HAP-1 (cell line): ENCODE measurements at regions not wholly inside any gene's neighbourhood (a gene's known extent, or its start where the extent isn't known, plus 50 kb on each side); places are given as distances from the start of the nearest gene placed in this dataset.

Experiments
- DNase-seq, 2 experiments: peaks; one replicate each; pipeline ENCODE4 v3.0.0-alpha.2; 2016 to 2020; ENCODE audit warnings: low spot score in 2 of 2
- H3K27me3 ChIP-seq: fragments of 250-450 bp; sonication (Bioruptor Pico); 2 replicates; pipeline ENCODE4 v1.5.1; 2020; ENCODE audit warnings: low read depth, mild to moderate bottlenecking, moderate library complexity
- H3K36me3 ChIP-seq: fragments of 250-450 bp; sonication (Bioruptor Pico); replicated peaks from 2 replicates; pipeline ENCODE4 v1.5.1; 2020; ENCODE audit warnings: mild to moderate bottlenecking
- H3K4me1 ChIP-seq: fragments of 250-450 bp; sonication (Bioruptor Pico); 2 replicates; pipeline ENCODE4 v1.5.1; 2020; ENCODE audit warnings: mild to moderate bottlenecking
- H3K4me3 ChIP-seq: fragments of 250-450 bp; sonication (Bioruptor Pico); 2 replicates; pipeline ENCODE4 v1.5.1; 2020; ENCODE audit warnings: mild to moderate bottlenecking, moderate library complexity
- H3K9me3 ChIP-seq: fragments of 250-450 bp; sonication (Bioruptor Pico); 2 replicates; pipeline ENCODE4 v1.5.1; 2020; ENCODE audit warnings: mild to moderate bottlenecking, moderate library complexity
- in situ Hi-C: fragments of 300-500 bp; cut with MboI; formaldehyde crosslinking; loops from 3 replicates; pipeline ENCODE4 v1.14.3; 2020; ENCODE audit warnings: low sequenced_read_pairs, inconsistent platforms, mixed read lengths

DNA sequence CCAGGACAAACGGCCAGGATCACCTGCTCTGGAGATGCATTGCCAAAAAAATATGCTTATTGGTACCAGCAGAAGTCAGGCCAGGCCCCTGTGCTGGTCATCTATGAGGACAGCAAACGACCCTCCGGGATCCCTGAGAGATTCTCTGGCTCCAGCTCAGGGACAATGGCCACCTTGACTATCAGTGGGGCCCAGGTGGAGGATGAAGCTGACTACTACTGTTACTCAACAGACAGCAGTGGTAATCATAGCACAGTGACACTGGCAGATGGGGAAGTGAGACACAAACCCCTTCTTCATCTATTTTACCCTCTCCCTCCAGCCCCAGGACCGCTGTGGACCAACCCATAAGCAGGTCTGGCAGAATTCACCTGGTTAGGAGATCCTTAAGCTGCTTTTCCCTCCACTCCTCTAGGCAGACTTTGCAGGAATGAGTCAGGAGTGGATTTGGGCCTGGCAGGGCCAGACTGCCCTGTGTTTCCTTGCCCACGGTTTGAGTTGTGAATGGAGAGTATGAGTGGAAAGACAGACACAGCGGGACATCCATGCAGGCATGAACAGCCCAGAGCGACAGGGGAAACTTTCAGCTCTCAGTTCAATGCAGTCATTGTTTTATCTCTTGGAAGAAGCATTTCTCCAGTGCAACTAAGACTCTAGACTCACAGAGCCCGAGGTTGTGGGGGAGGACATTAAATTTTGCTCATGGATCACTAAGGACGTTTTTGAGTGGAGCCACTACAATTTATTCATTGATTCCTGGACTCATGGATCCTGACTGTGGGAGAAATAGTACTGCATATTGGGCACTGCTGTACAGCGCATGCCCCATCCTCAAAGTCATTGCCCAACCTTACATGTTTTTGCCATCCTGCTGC is 75.3 kb upstream of the IGLL5 start:
- Histone ChIP-seq H3K36me3 (no peaks in the 10 kb centered on the region), H3K9me3 (no peaks in the 10 kb centered on the region), H3K4me3 (no peak overlapping the region), H3K4me1 (no peaks in the 10 kb centered on the region), H3K27me3 (peaks cover 6% of the 10 kb centered on the region; the same call in 1 of the 2 replicates)
- in situ Hi-C loops = no loop called here
- DNase-seq = no peak

DNA sequence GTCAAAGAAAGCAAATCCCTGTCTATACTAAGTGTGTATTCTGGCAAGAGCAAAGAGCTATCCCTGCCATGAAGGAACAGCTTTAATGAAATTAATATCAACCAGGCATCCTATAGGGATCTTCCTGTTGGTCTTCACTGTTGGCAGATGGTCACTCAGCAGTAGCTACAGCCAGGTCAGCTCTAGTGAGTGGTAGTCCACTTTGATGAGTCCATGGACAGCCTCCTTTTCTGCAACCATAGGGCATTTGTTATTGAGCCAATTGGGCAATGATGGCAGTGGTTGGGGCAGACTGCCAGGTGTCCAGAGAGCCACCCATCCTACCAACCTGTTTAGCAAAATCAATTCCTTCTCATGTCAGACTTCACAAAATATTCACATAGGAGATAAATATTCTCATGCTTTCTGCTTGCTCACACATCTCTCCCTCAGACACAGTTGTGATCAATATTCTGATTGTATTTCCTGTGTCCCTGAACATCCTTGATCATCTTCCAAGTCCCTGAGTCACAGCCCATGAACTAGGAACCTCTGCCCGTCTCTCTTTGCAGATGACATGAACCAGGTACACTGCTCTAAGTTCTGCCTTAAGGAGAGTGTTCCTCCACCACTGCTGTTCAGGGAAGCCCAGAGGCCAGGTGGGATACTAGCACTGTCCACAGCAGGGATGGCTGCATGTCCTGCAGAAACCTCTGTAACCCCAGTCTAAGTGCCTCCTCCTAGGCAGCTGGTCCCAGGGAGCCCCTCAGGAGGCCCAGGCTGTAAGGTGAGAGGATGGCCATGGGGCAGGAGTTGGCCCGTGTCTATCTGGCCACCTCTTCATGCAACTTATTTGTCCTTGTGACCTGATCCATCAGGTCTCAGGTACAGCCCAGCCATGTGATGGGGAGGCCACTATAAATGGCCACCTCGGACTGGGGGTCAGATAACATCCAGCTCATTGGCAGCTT is 74.2 kb upstream of the IGLL5 start:
- DNase-seq = no peak
- in situ Hi-C loops = no loop called here
- no peaks in the 10 kb centered on the region for H3K4me1 ChIP-seq
- H3K36me3 ChIP-seq = no peaks in the 10 kb centered on the region
- H3K27me3 ChIP-seq = 0 out of 2 replicates have a peak, but pooled peaks cover 4% of the 10 kb centered on the region
- no peak overlapping the region for H3K4me3 ChIP-seq
- H3K9me3 ChIP-seq = no peaks in the 10 kb centered on the region

DNA sequence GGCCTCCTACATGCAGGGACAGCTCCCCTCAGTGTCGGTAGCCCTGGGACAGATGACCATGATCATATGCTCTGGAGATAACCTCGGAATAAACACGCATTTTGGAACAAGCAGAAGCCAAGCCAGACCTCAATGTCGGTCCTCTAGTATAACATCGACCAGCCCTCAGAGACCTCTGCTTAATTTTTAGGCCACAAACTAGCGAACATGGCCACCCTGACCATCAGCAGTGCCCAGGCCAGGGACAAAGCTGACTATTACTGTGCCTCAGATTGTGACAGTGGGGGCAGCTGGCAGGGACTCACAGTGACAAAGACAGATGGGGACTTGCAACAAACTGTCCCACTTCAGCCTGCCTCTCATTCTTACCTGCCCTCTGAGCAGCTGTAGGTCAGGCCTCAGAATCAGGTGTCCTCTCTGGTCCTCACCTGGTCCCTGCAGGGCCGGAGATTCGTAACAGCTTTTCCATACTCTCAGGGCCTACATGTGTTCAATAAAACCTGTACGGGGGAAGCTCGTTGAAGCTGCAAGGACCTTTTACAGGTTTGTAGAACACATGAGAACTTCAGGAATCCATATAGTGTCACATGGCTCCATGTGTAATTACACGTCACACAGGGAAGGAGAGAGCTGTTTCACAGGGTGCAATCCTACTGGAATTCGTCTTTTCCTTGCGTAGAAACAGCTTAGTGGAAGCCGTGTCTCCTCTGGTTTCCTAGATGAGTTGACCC is 72.8 kb upstream of the IGLL5 start:
- in situ Hi-C loops = no loop called here
- Histone ChIP-seq H3K36me3 (no peaks in the 10 kb centered on the region), H3K9me3 (no peaks in the 10 kb centered on the region), H3K4me1 (no peaks in the 10 kb centered on the region), H3K4me3 (no peak overlapping the region), H3K27me3 (no peaks in the 10 kb centered on the region)
- no peak for DNase-seq

DNA sequence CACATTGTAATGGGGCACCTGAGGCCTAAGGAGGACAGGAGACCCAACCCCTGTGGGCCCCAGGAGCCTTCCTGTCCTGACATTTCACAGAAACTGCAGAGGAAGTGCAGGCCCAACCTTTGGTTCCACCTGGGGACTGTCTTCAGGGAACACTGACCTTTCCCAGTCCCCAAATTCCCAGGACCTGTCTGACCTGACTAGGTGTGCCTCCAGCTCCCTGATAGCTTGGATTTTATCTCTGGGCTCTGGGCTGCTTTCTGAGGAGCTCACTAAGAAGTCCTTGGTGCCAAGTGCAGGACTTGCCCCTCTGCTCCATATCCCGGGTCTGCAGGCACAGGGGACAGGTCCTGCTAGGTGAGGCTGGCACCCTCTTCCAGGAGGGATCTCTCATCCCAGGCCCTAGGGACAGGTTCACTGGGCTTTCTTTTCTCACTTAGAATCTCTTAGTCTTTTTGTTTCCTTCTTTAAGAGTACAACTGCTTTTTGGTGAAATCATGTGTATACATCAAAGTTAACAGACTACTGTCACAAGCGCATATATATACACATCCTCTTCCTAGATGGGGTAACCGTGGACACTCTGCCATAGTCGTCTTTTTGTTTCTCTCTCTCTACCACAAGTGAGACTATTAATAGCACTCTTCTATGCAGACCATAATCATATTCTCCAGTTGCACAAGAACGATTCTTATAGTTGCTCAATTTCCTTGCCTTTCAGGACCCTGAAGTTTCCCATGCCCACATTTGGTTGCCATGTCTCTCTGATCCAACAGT is 72.0 kb upstream of the IGLL5 start:
- no peaks in the 10 kb centered on the region for H3K4me1 ChIP-seq
- H3K4me3 ChIP-seq = no peak overlapping the region
- H3K27me3 ChIP-seq = no peaks in the 10 kb centered on the region
- in situ Hi-C loops = no loop called here
- no peaks in the 10 kb centered on the region for H3K36me3 ChIP-seq
- no peaks in the 10 kb centered on the region for H3K9me3 ChIP-seq
- no peak for DNase-seq

DNA sequence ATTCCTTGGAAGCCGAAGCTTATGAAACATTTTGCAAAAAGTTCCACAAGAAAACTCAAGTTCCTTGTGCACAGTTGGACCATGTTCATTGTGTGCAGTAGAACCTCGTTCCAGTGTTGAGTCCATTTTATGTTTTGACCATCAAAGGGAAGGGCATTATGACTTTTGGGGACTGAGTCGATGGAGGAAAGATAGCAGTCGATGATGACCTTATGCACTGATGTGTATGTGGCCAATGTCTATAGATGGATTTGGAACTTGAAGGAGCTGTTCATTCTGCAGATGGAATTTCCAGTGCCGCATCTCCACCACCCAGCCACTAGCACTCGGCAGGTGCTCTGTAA is 71.5 kb upstream of the IGLL5 start:
- Histone ChIP-seq H3K4me1 (no peaks in the 10 kb centered on the region), H3K27me3 (no peaks in the 10 kb centered on the region), H3K4me3 (no peak overlapping the region), H3K36me3 (no peaks in the 10 kb centered on the region), H3K9me3 (no peaks in the 10 kb centered on the region)
- in situ Hi-C loops = no loop called here
- no peak for DNase-seq

DNA sequence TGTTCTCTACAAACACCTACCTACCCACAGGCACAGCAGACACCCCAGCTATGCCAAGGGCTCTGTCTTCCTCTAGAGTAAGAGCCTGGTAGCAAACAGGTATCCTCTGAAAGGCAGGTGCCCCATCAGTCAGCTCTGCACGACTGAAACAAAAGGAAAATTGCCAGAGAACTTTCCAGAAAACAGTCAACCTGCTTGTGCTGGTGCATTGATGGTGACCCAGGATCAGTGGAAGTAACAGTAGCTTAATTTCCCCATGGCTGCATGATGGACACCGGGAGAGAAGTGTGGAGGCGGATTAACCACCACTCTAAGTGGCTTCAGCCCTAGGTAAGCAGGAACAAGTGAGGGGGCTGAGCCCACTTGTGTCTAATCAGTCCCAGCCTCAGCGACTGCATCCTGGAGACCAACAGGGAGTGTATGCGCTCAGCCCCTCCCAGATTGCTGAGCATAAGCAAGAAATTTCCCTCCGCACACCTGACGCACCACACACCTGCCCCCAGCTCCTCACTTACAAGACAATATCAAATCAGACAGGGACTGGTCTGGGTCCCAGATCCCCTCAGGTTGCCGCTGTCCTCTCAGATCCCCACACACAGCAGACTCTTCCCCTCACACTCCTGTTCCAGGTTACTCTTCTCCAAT is 70.7 kb upstream of the IGLL5 start:
- DNase-seq = no peak
- Histone ChIP-seq H3K9me3 (no peaks in the 10 kb centered on the region), H3K4me3 (no peak overlapping the region), H3K36me3 (no peaks in the 10 kb centered on the region), H3K27me3 (no peaks in the 10 kb centered on the region), H3K4me1 (no peaks in the 10 kb centered on the region)
- in situ Hi-C loops = no loop called here

DNA sequence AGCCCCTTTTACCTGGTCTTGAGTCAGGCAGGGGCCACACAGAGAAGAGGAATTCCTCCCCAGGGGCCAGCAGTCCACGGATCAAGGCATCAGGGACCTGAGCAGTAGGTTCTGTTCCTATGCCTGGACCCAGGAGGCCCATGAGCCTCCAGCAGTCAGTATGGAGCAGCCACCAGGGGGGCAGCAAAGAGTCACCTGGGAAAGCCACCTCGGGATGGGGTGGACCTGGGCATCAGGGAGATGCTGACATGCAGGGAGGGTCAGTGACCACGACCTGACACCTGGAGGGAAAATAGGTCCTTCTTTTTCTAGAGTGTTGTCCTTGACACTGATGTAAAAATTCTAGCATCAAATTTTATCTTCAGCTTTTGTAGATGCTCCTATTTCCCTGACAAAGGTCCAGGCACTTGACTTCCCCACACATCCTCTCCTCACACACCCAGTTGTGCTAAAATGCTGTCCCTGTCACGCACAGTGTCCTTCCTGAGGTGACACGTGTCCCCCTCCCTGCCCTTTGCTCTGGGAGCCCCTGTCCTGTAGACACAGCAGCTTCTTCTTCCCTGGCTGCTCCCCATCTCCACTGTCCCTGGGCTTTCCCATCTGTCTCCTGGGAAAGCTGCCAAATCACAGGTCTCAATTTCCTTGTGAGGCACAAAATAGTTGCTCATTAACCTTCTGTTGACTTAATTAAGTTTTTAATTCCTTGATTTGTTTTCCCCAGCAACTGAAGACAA is 70.0 kb upstream of the IGLL5 start:
- DNase-seq = no peak
- Histone ChIP-seq H3K36me3 (no peaks in the 10 kb centered on the region), H3K9me3 (no peaks in the 10 kb centered on the region), H3K27me3 (no peaks in the 10 kb centered on the region), H3K4me3 (no peak overlapping the region), H3K4me1 (no peaks in the 10 kb centered on the region)
- in situ Hi-C loops = no loop called here

DNA sequence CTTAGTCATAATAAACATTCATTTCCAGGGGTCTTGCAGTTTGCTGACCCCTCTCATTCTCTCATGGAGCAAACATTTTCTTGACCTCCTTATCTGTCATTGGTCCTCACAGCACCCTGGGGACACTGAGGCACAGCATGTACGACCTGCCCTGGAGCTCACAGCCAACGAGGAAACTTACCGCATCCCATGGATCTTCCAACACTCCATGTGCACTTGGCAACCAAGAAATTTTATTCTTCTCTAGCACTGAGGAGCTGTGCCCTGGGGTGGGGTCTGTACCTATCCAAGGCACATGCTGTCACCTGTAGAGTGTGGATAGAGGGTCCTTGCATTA is 69.4 kb upstream of the IGLL5 start:
- no peak for DNase-seq
- H3K36me3 ChIP-seq = no peaks in the 10 kb centered on the region
- H3K27me3 ChIP-seq = no peaks in the 10 kb centered on the region
- H3K9me3 ChIP-seq = no peaks in the 10 kb centered on the region
- no peaks in the 10 kb centered on the region for H3K4me1 ChIP-seq
- no peak overlapping the region for H3K4me3 ChIP-seq
- in situ Hi-C loops = no loop called here

DNA sequence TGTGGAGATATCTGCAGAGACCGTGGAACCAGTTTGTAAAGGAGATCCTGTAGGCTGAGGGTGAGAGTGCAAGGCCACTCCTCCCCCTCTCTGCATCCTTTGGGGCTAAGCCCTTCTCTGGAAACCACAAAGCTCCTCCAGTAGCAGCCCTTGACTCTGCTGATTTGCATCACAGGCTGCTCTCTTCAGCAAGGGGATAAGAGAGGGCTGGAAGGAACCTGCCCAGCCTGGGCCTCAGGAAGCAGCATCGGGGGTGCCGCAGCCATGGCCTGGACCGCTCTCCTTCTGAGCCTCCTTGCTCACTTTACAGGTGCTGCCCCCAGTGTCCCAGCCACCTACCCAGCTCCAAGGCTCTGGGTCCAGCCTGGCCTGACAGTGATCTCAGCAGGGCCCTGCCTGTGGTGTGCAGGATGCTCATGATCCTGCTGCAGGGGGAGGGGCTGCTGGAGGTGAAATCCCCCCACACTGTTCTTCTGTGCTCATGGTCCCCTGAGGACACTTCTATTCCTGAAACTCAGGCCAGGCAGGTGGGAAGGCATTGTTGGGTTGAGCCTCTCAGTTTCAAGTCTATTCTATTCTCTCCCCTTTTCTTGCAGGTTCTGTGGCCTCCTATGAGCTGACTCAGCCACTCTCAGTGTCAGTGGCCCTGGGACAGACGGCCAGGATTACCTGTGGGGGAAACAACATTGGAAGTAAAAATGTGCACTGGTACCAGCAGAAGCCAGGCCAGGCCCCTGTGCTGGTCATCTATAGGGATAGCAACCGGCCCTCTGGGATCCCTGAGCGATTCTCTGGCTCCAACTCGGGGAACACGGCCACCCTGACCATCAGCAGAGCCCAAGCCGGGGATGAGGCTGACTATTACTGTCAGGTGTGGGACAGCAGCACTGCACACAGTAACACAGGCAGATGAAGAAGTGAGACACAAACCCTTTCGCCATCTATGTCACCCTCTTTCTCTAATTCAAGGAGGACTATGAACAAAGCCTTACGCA is 68.5 kb upstream of the IGLL5 start:
- Histone ChIP-seq H3K4me1 (no peaks in the 10 kb centered on the region), H3K27me3 (no peaks in the 10 kb centered on the region), H3K4me3 (no peak overlapping the region), H3K9me3 (no peaks in the 10 kb centered on the region), H3K36me3 (no peaks in the 10 kb centered on the region)
- in situ Hi-C loops = no loop called here
- no peak for DNase-seq

DNA sequence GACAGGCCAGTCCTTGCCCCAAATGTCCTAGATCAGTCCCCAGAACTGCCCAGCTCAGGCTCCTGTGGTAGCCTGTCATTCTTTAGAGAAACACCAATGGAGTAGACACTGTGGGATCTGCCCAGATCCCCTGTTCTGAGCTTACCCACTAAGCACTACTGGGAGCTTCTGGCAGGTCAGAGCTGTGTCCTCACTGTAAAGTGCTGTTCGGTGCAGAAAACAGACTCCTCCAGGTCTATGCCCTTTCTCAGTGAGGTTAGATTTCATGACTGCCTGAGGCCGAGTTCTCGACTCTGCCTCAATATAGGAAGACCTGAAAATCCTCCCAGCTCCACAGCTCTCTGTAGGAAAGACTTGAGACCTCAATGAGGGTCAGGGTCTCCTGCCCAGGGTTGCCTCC is 67.5 kb upstream of the IGLL5 start:
- Histone ChIP-seq H3K36me3 (no peaks in the 10 kb centered on the region), H3K27me3 (no peaks in the 10 kb centered on the region), H3K9me3 (no peaks in the 10 kb centered on the region), H3K4me3 (no peak overlapping the region), H3K4me1 (no peaks in the 10 kb centered on the region)
- in situ Hi-C loops = no loop called here
- DNase-seq = no peak

DNA sequence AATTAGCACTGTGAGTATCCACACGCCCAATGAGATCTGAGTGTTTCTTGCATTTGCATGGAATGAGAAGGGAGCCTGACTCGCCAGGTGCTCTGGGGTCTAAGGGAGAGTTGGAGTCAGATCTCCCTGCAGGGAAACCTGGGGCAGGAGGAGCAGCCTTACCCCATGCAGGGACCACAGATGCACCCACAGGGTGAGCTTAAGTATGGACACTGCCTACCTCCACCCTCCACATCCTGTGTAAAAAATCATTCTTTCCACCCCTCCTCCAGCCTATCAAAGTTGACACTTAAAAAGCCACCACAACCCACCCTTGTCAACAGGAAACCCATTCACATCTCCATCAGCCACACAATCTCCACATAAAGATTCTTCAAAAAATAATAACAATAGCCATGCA is 67.0 kb upstream of the IGLL5 start:
- Histone ChIP-seq H3K27me3 (no peaks in the 10 kb centered on the region), H3K4me1 (no peaks in the 10 kb centered on the region), H3K9me3 (no peaks in the 10 kb centered on the region), H3K4me3 (no peak overlapping the region), H3K36me3 (no peaks in the 10 kb centered on the region)
- in situ Hi-C loops = no loop called here
- no peak for DNase-seq
